ENCODE measurements at regions not wholly inside any gene's neighbourhood (a gene's known extent, or its start where the extent isn't known, plus 50 kb on each side); places are given as distances from the start of the nearest gene placed in this dataset.
"Not testable (repeated sequence)": the region's sequence is repeated elsewhere in the genome, so short reads cannot be mapped to it uniquely, and the experiment has no call there.

DNA sequence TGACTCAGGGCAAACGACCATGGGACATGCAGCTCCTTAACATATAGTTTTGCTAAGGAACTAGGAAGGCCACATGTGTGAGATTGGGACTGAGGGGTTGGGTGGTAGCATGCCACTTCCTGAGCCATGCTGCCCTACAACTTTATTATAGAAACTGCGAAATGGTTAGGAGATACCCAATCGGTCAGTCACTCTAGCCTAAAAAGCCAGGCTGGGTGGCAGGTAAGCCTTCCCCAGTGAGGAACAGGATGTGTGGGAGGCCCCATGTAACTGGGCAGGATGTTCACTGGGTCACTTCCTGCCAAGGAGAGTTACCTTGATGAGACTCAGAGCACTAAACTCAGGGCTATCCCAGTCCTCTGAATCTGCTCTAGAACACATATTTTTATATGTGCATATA is 123.5 kb downstream of the MAP3K7 start:
- no peak for DNase-seq

GRCh38 chr6:90462102-90462501 is 124.8 kb downstream of the MAP3K7 start:
- DNase-seq, result no peak

GRCh38 chr6:90461383-90461782 is 125.5 kb downstream of the MAP3K7 start:
- DNase-seq, result no peak

DNA sequence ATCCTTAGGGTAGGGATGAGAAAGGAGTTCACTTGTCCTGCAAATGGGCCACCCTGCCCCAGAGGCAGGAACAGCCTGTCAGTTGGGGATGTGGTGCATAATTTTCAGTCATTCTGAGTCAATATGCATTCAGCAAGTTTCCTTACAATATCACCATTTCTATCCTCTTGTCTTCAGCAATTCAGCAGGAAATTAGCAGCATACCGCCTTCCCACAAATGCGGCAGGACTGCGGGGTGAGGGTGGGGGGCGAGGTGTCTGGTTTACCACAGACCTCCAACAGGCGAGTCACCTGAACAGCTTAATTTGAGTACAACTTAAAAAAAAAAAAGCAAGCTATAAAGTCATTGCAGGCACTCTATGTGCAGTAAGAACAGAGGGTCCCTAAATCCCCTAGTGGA is 126.8 kb downstream of the MAP3K7 start:
- no peak for DNase-seq

- no peak for DNase-seq
Observed at GRCh38 chr6:90459225-90459758, 127.6 kb downstream of the MAP3K7 start.

- DNase-seq, result no peak
Observed at GRCh38 chr6:90458353-90459224, 128.3 kb downstream of the MAP3K7 start.

- no peak for DNase-seq
Observed at GRCh38 chr6:90457867-90458259, 129.0 kb downstream of the MAP3K7 start.

DNA sequence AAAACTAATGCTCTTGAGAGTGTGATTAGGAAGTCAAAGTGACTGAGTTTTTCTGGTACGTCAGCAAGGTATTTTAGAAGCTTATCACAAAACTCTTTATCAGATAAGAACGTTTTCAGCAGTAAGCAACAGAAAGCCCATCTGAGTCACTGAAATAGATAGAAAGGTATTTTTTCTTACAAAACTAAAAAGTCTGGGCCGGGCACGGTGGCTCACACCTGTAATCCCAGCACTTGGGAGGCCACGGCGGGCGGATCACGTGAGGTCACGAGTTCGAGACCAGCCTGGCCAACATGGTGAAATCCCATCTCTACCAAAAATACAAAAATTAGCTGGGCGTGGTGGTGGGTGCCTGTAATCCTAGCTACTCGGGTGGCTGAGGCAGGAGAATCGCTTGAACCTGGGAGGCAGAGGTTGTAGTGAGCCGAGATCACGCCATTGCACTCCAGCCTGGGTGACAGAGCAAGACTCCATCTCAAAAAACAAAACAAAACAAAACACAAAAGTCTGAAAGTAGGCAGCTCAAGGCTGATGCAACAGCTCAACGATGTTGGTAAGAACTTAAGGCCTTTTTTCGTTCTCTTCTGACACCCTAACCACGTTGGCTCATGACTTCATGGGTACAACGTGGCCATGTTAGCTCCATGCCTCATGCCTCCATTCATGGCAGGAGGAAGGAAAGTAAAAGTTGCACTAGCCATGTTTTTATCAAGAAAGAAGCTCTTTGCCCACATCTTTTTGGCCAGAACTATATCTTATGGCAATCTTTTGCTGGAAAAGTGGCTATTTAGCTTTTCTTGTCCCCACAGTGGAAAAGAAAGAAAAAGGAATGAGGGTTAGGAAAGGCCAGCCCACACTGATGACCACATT is 129.6 kb downstream of the MAP3K7 start:
- DNase-seq, result not testable (repeated sequence)

- DNase-seq, result no peak
Observed at GRCh38 chr6:90456001-90456400, 130.9 kb downstream of the MAP3K7 start.

GRCh38 chr6:90454836-90455427 is 131.9 kb downstream of the MAP3K7 start:
- no peak for DNase-seq

DNA sequence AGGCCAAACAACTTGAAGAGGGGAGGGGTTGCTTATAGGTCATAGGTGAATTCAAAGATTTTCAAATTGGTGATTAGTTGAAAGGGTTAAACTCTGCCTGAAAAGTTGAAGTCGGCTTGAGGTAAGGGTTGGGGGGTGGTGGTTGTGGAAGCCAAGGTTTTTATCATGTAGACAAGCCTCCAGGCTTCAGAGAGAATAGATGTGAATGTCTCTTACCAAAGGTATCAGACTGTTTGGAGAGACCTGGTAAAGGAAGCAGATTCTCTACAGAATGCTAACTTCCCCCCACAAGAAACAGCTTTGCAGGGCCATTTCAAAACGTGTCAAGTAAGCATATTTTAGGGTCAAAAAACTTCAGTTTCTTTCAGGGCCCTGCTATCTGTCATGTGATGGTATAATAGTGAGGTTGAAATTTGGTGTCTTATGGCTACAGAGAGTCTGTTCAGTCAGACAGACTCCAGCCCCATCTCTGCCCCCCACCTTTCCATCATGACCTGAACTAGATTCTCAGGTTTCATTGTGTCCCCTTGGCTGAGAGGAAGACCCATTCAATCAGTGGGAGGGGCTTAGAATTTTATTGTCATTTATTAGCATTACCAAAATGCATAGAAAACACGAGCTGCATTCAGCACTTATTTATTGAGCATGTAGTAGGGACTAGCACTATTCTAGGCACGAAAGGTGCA is 136.5 kb downstream of the MAP3K7 start:
- no peak for DNase-seq

DNA sequence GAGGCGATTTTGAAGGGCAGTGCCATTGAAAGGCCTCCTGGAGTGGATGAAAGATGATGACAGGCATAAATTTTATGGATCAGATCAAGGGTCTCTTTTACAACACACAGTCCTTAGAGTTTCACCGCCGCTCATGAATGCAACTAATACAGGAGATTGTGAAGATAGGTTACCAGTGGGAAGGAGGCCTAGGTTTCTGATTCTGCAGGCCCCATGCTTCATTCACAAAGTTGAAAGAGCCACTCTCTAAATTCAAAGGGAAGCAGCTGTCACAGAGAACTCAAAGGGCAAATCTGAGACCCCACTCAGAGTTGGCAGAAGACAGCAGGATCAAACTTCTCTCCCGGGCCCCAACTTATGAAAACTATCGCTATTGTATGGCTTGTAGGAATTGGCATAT is 137.6 kb downstream of the MAP3K7 start:
- DNase-seq, result no peak

DNA sequence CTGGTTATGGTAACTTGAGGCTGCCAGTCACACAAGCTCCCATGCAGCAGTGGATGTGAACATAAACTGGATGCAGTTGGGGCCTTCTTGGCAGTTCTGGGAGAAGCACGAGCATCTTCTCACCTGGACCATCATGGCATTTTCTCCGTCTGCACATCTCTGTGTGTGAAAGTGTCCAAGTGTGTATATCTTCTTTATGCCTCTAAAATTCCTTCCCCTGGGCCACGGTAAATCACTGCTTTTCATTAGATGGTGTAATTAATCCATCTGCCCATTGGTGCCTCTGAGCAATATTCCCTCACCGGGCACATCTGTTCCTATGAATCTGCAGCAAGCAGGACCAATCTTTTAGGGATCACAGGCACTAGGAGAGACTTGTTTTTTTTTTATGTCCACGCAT is 138.0 kb downstream of the MAP3K7 start:
- DNase-seq, result no peak

DNA sequence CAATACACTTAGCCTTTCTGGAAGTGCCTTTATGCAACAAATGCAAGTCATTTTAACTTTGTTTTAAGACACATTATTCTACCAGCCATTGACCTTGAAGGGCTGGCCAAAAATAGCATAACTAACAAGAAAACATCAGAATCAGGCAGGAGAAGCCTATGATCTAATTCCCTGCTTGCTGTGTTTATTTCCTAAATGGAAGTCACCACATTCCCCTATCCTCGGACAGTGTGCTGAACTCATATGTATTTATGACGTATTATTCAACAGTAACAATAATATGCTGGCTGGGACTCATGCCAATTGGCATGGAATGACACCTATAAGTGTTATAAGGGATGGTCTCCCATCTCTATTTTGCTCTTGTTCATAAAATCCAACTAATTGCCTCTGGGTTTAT is 140.7 kb downstream of the MAP3K7 start:
- DNase-seq, result no peak

DNA sequence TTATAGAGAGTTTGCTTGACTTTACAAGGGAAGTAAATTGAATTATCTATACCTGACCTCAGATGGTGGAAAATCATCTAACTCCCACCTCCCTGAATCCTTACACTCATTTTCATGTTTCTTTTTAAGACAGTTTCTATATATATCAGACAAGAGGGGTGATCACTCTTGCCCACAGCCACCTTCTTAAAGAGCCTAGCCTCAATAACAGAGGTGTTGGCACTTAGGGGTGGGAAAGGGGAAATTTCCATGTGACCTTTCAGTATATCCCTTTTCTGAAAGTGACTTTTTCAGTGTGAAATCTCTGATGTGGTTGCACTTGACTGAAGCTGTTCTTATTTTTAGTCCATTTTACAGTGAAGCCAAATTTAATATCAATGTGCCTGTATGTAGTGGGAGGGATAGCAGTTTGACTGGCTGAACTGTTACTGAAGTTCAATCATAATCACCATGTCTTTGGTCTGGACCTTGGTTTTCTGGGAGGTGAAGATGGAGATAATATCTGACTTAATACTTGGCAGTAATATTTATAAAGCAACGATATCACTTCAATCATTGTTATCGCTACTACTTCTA is 141.3 kb downstream of the MAP3K7 start:
- no peak for DNase-seq

DNA sequence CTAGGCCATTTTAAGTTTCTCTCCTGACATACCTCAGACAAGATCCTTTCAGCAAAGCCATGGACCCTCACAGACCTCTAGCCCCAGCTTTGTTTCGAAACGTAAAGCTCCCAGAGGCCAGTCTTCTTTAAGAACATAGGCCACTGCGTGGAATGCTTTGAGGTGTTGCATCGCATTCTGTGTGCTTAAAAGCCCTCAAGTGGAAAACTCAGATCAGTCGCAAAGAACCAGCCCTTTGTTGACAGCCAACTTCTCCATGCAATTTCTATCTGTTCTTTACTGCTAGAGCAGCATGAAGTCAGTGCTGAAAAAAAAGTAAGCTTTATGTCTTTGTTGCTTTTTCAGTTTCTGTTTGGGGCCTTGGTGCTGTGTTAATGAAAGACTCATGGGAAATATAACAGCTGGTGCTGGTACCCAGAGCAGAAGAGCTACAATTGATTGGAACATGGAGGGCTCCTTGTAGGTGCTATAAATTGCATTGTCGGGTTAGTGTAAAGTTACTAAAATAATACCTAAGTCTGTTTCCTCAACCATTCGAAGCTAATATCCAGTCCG is 142.6 kb downstream of the MAP3K7 start:
- DNase-seq, result no peak

GRCh38 chr6:90442366-90442765 is 144.5 kb downstream of the MAP3K7 start:
- DNase-seq, result no peak

- DNase-seq, result no peak
Observed at GRCh38 chr6:90440586-90441283, 144.1 kb upstream of the BACH2 start.

GRCh38 chr6:90439586-90439985 is 142.9 kb upstream of the BACH2 start:
- no peak for DNase-seq

DNA sequence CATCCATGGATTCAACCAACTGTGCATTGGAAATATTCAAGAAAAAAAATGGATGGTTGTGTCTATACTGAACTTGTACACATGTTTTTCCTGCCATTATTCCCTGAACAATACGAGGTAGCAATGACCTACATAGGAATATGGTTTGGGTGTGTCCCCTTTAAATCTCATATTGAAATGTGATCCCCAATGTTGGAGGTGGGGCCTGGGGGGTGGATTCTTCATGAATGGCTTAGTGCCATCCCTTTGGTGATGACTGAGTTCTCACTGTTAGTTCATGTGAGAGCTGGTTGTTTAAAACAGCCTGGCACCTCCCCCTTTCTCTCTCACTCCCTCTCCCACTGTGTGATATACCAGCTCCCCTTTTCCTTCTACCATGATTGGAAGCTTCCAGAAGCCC is 139.8 kb upstream of the BACH2 start:
- no peak for DNase-seq

DNA sequence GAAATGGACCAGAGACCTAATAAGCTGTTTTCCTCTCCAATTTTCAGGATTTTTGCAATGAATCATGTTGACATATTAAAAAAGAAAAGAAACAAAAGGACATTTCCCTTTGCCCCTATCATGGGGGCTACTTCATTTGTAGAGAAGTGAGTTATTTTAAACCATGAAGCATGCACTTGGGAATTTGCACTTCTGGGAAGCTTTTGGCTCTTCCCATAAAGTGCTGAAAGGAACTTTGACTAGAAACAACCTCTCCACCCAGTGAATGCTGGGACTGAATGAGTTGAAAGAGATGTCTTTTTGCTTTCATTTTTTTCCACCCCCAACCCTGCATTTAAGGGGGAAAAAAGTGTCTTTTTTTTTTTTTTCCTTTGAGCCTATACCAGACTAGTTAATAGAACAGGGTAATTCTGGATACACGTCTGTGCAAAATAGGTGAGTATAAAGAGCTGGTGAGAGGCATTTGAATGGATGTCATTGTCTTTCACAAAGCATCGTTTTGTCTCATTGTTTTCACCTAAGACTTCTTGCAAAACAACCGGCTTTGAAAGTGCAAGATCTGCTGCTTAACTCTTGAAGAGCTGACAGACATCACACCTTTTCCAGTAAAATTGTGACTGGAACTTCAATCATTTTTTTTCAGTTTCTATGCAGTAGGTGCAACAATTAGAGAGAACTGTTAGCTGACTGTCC is 138.7 kb upstream of the BACH2 start:
- DNase-seq, result no peak

All from NCI-H1417 (cell line).